ENCODE measurements at regions not wholly inside any gene's neighbourhood (a gene's known extent, or its start where the extent isn't known, plus 50 kb on each side); places are given as distances from the start of the nearest gene placed in this dataset.
A peak's percentile ranks its signal among the peaks of the same experiment; 100 is the strongest.

DNA sequence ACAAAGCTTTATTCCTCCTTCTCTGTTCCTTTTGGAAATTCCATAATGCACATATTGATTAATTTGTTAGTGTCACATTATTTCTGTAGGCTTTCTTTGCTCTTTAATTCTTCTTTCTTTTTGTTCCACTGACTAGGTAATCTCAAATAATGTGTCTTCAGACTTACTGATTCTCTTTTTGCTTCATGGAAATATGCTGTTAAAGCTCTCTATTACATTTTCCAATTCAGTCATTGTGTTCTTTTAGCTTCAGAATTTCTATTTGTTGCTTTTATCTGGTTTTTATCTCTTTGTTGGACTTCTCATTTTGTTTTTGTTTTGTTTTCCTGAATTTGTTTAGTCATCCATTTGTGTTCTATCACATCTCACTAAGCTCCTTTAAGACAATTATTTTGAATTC is 147.0 kb upstream of the EOMES start:
- in situ Hi-C loops (cut with MboI) (no loop called here), intact Hi-C loops (cut with micrococcal nuclease) (no loop called here)
- Histone ChIP-seq H4K20me1 (replicated peaks; ENCODE audit: control insufficient read depth, insufficient read depth, low read length) (no peaks in the 10 kb centered on the region), H3K4me2 (ENCODE audit: insufficient read depth, low read length) (no peak overlapping the region), H3K9me1 (ENCODE audit: control insufficient read depth, insufficient read depth, low read length) (no peaks in the 10 kb centered on the region), H3K27me3 (ENCODE audit: control insufficient read depth in 2 of 2, insufficient read depth in 2 of 2, low read length in 2 of 2) (no peaks in the 10 kb centered on the region), H3K36me3 (ENCODE audit: control insufficient read depth, insufficient read depth, low read length) (no peaks in the 10 kb centered on the region), H3K9me3 (replicated peaks; ENCODE audit: control insufficient read depth, insufficient read depth, low read depth, low read length) (no peaks in the 10 kb centered on the region; the same call in 1 of the 2 replicates), H3K27ac (ENCODE audit: extremely low read depth, low read depth, low read length) (no peak overlapping the region), H2AFZ (ENCODE audit: low read depth, low read length) (no peak overlapping the region), H3K79me2 (ENCODE audit: control insufficient read depth, insufficient read depth, low read length) (no peaks in the 10 kb centered on the region), H3K9ac (ENCODE audit: insufficient read depth in 1 of 2, low read depth in 2 of 2, low read length in 2 of 2) (no peak overlapping the region), H3K4me1 (replicated peaks in 1 of 2; ENCODE audit: control insufficient read depth in 2 of 2, insufficient read depth in 2 of 2, low read length in 2 of 2) (no peaks in the 10 kb centered on the region), H3K4me3 (no peak overlapping the region)
- ChIA-PET CTCF (ENCODE audit: low intra/inter-chr PET ratio) (no interaction called here), POLR2A (no interaction called here)
- FAIRE-seq = no peak
- ATAC-seq = no peak
- BruUV-seq (replicated peaks) = no TSS peak
- DNase-seq (ENCODE audit: extremely low read depth in 1 of 4, low spot score in 3 of 4) = no peak
- TF ChIP-seq NFE2L1 (tag; IDR thresholded peaks at IDR 0.05; ENCODE audit: borderline replicate concordance, low read depth) = no peak
- TF ChIP-seq TRIM28 (IDR thresholded peaks at IDR 0.05) = peak; percentile 64; the same call in 1 of the 2 replicates
- TF ChIP-seq ZNF316 (IDR thresholded peaks at IDR 0.05) = peak; percentile 23; the same call in 1 of the 2 replicates
- no peak for TF ChIP-seq CREBBP (IDR thresholded peaks at IDR 0.05; ENCODE audit: low read depth, low read length)

GRCh38 chr3:27877061-27878013 is 155.2 kb upstream of the EOMES start:
- WGBS (ENCODE audit: insufficient coverage, low coverage, missing lambda C conversion rate) = 1% methylated on average over 7 of the region's 7 CpGs
- Histone ChIP-seq H3K4me3 (no peak overlapping the region), H3K9me1 (ENCODE audit: control insufficient read depth, insufficient read depth, low read length) (no peaks in the 10 kb centered on the region), H3K27ac (ENCODE audit: extremely low read depth, low read depth, low read length) (no peak overlapping the region), H3K9me3 (replicated peaks; ENCODE audit: control insufficient read depth, insufficient read depth, low read depth, low read length) (no peaks in the 10 kb centered on the region), H3K79me2 (ENCODE audit: control insufficient read depth, insufficient read depth, low read length) (no peaks in the 10 kb centered on the region), H2AFZ (ENCODE audit: low read depth, low read length) (no peak overlapping the region), H3K27me3 (ENCODE audit: control insufficient read depth in 2 of 2, insufficient read depth in 2 of 2, low read length in 2 of 2) (no peaks in the 10 kb centered on the region), H4K20me1 (replicated peaks; ENCODE audit: control insufficient read depth, insufficient read depth, low read length) (no peaks in the 10 kb centered on the region), H3K4me2 (ENCODE audit: insufficient read depth, low read length) (no peak overlapping the region), H3K36me3 (ENCODE audit: control insufficient read depth, insufficient read depth, low read length) (no peaks in the 10 kb centered on the region), H3K4me1 (replicated peaks in 1 of 2; ENCODE audit: control insufficient read depth in 2 of 2, insufficient read depth in 2 of 2, low read length in 2 of 2) (no peaks in the 10 kb centered on the region), H3K9ac (ENCODE audit: insufficient read depth in 1 of 2, low read depth in 2 of 2, low read length in 2 of 2) (no peak overlapping the region)
- ATAC-seq (no peak), DNase-seq (ENCODE audit: extremely low read depth in 1 of 4, low spot score in 3 of 4) (no peak), FAIRE-seq (no peak)
- POLR2A ChIA-PET = interaction anchor here (0.6 kb wide), 1 partner anchor 30 kb away, joined by 3 read pairs; no protein-coding TSS in a partner anchor
- in situ Hi-C loops (cut with MboI) = no loop called here
- BruUV-seq (replicated peaks) = no TSS peak
- intact Hi-C loops (cut with micrococcal nuclease) = loop anchor here (10.0 kb wide), 1 partner anchor 57 kb away; no protein-coding TSS in a partner anchor
- CTCF ChIA-PET (ENCODE audit: low intra/inter-chr PET ratio) = no interaction called here
- TF ChIP-seq POU5F1 (IDR thresholded peaks at IDR 0.05; ENCODE audit: borderline replicate concordance, low read depth, low read length, partially characterized antibody) (no peak), TEAD2 (tag; IDR thresholded peaks at IDR 0.05) (no peak), SNRNP70 (optimal IDR thresholded peaks at IDR 0.05; ENCODE audit: low read depth, low read length) (no peak), SIX5 (IDR thresholded peaks at IDR 0.05; ENCODE audit: borderline replicate concordance in 1 of 2, insufficient read depth in 1 of 2, low read depth in 1 of 2, low read length in 2 of 2) (no peak), GABPB2 (CRISPR knock-in tag; conservative IDR thresholded peaks at IDR 0.05) (no peak), SPI1 (IDR thresholded peaks at IDR 0.05; ENCODE audit: borderline replicate concordance, low read depth, low read length) (no peak), SOX6 (IDR thresholded peaks at IDR 0.05) (no peak), RBM14 (IDR thresholded peaks at IDR 0.05; ENCODE audit: borderline replicate concordance, insufficient read depth, low read depth, low read length) (no peak), MYBL2 (IDR thresholded peaks at IDR 0.05; ENCODE audit: low read depth) (no peak), MYBL2 (CRISPR knock-in tag; IDR thresholded peaks at IDR 0.05; ENCODE audit: borderline replicate concordance) (no peak), ZFP1 (CRISPR knock-in tag; IDR thresholded peaks at IDR 0.05) (no peak), RFX7 (CRISPR knock-in tag; IDR thresholded peaks at IDR 0.05) (no peak)

Measured in K562 (cell line).